Endothelial cell of umbilical vein (primary cell): ENCODE measurements at regions not wholly inside any gene's neighbourhood (a gene's known extent, or its start where the extent isn't known, plus 50 kb on each side); places are given as distances from the start of the nearest gene placed in this dataset.

ENCODE experiments used
- BruUV-seq: library from RNA; stranded (reverse); fragments of 400-500 nt; replicated peaks from 2 replicates; lab custom pipeline; 2021; lab: Mats Ljungman, UMichigan
- CTCF ChIA-PET: fragments of 300-600, 350-600 bp; sonication (Branson Sonifier 250); formaldehyde crosslinking; loops from one replicate; lab custom pipeline; 2021; ENCODE audit warnings: antibody characterized with exemption, inconsistent platforms; lab: Charles Lee
- POLR2A ChIA-PET: fragments of 300-600, 350-600 bp; sonication (Branson Sonifier 250); formaldehyde crosslinking; loops from one replicate; lab custom pipeline; 2021; ENCODE audit warnings: antibody characterized with exemption, inconsistent platforms; lab: Charles Lee
- DNase-seq: peaks from one replicate; pipeline ENCODE4 v3.0.0-alpha.2; 2011; ENCODE audit warnings: low read depth, low spot score
- FAIRE-seq: peaks from 2 replicates; lab custom pipeline; 2011; peaks lifted over from hg19 to GRCh38; lab: Jason Lieb, UNC
- H2AFZ ChIP-seq: 2 replicates; pipeline ENCODE4 v1.6.0; 2012; ENCODE audit warnings: low read depth, low read length, control low read depth, inconsistent platforms
- H3K27ac ChIP-seq: 2 replicates; pipeline ENCODE4 v1.5.1; 2011; ENCODE audit warnings: low read depth, mild to moderate bottlenecking, control low read depth, low read length, moderate library complexity; ENCODE audit not compliant: insufficient read depth
- H3K27me3 ChIP-seq, 2 experiments: 2 replicates each; pipeline versions ENCODE4 v1.6.0 to v1.6.1; 2011; ENCODE audit warnings: low read length in 2 of 2, mixed read lengths in 1 of 2; ENCODE audit not compliant: control insufficient read depth in 2 of 2, insufficient read depth in 2 of 2
- H3K36me3 ChIP-seq, 2 experiments: 2 replicates in 1 of 2; 3 replicates in 1 of 2; pipeline ENCODE4 v1.5.1; 2011; ENCODE audit warnings: low read length in 2 of 2, mild to moderate bottlenecking in 1 of 2, moderate library complexity in 1 of 2; ENCODE audit not compliant: control insufficient read depth in 2 of 2, insufficient read depth in 2 of 2; ENCODE audit errors: extremely low read depth in 1 of 2
- H3K4me1 ChIP-seq: 3 replicates; pipeline ENCODE4 v1.5.1; 2011; ENCODE audit warnings: mild to moderate bottlenecking, low read length; ENCODE audit not compliant: control insufficient read depth, insufficient read depth; ENCODE audit errors: extremely low read depth
- H3K4me2 ChIP-seq: 2 replicates; pipeline ENCODE4 v1.6.1; 2011; ENCODE audit warnings: low read length, control low read depth, mixed read lengths; ENCODE audit not compliant: insufficient read depth
- H3K4me3 ChIP-seq, 3 experiments: fragments of 200-600 bp in 1 of 3; sonication (generic), shearing (Covaris generic) in 1 of 3; replicated peaks in 1 of 3; 2 replicates each; pipeline ENCODE4 v1.5.1; 2011 to 2016; ENCODE audit warnings: control low read depth in 3 of 3, low read length in 3 of 3, mild to moderate bottlenecking in 2 of 3, inconsistent platforms in 1 of 3, low read depth in 1 of 3, moderate library complexity in 1 of 3; ENCODE audit not compliant: insufficient read depth in 1 of 3
- H3K79me2 ChIP-seq: 2 replicates; pipeline ENCODE4 v1.6.0; 2012; ENCODE audit warnings: low read length, inconsistent platforms; ENCODE audit not compliant: control insufficient read depth, insufficient read depth
- H3K9ac ChIP-seq: replicated peaks from 2 replicates; pipeline ENCODE3; 2011; ENCODE audit warnings: low read length, control low read depth; ENCODE audit not compliant: insufficient read depth; ENCODE audit errors: extremely low read depth
- H3K9me1 ChIP-seq: replicated peaks from 3 replicates; pipeline ENCODE4 v1.6.0; 2011; ENCODE audit warnings: mild to moderate bottlenecking, low read length; ENCODE audit not compliant: control insufficient read depth, insufficient read depth; ENCODE audit errors: extremely low read depth
- H3K9me3 ChIP-seq: replicated peaks from 2 replicates; pipeline ENCODE4 v1.5.1; 2012; ENCODE audit warnings: low read length, inconsistent platforms; ENCODE audit not compliant: control insufficient read depth, insufficient read depth
- H4K20me1 ChIP-seq: replicated peaks from 2 replicates; pipeline ENCODE3; 2011; ENCODE audit warnings: mild to moderate bottlenecking, low read length; ENCODE audit not compliant: control insufficient read depth, insufficient read depth; ENCODE audit errors: extremely low read depth
- CTCF ChIP-seq, 2 donors: IDR thresholded peaks; 1 replicate in 1 of 2; 2 replicates in 1 of 2; pipeline ENCODE4 v1.5.1; 2011; ENCODE audit warnings: low read length in 2 of 2, mild to moderate bottlenecking in 2 of 2, moderate library complexity in 2 of 2, control low read depth in 1 of 2, inconsistent platforms in 1 of 2, low read depth in 1 of 2; ENCODE audit not compliant: insufficient read depth in 1 of 2; ENCODE audit errors: extremely low read depth in 1 of 2
- EZH2 ChIP-seq: IDR thresholded peaks from 2 replicates; pipeline ENCODE4 v1.6.1; 2012; ENCODE audit warnings: borderline replicate concordance, low read depth, mild to moderate bottlenecking, moderate library complexity, low read length, inconsistent platforms; ENCODE audit not compliant: severe bottlenecking
- FOS ChIP-seq: IDR thresholded peaks from 2 replicates; pipeline ENCODE4 v1.6.1; 2011; ENCODE audit warnings: mild to moderate bottlenecking, low read length, moderate library complexity, borderline replicate concordance; ENCODE audit not compliant: insufficient read depth
- GATA2 ChIP-seq: IDR thresholded peaks from 2 replicates; pipeline ENCODE4 v1.7.0; 2011; ENCODE audit warnings: low read depth, mild to moderate bottlenecking, moderate library complexity, mixed read lengths, low read length; ENCODE audit not compliant: insufficient read length, insufficient read depth
- JUN ChIP-seq: IDR thresholded peaks from 2 replicates; pipeline ENCODE4 v1.6.1; 2011; ENCODE audit warnings: borderline replicate concordance, low read depth; ENCODE audit not compliant: insufficient read length, insufficient read depth
- MAX ChIP-seq: IDR thresholded peaks from 2 replicates; pipeline ENCODE4 v1.6.1; 2011; ENCODE audit not compliant: insufficient read depth, insufficient read length
- MYC ChIP-seq: IDR thresholded peaks from one replicate; pipeline ENCODE4 v1.6.1; 2011; ENCODE audit warnings: mild to moderate bottlenecking, low read depth, low read length
- POLR2A ChIP-seq: IDR thresholded peaks from 2 replicates; pipeline ENCODE4 v1.6.1; 2012; ENCODE audit warnings: low read depth, mild to moderate bottlenecking, control low read depth, low read length
- POLR2AphosphoS5 ChIP-seq: IDR thresholded peaks from 2 replicates; pipeline ENCODE4 v1.6.1; 2012; ENCODE audit warnings: low read depth, mild to moderate bottlenecking, control low read depth, low read length, moderate library complexity; ENCODE audit not compliant: insufficient read depth
- dilution Hi-C: fragments of 300-500 bp; cut with MboI; formaldehyde crosslinking; loops from one replicate; pipeline ENCODE4 v1.15.0; 2019; ENCODE audit warnings: low sequenced_read_pairs; ENCODE audit not compliant: extremely low pct_ligation_motif_present
- intact Hi-C: fragments of 100-400 bp; cut with micrococcal nuclease; formaldehyde crosslinking; loops from one replicate; pipeline ENCODE4 v1.10.0; 2022

- no peaks in the 10 kb centered on the region for H3K4me1 ChIP-seq
- intact Hi-C loops (no loop called here), dilution Hi-C loops (no loop called here)
- H3K79me2 ChIP-seq = no peaks in the 10 kb centered on the region
- TF ChIP-seq MYC (no peak), FOS (no peak), CTCF (IDR thresholded peaks at IDR 0.05; ENCODE audit: extremely low read depth in 1 of 2, insufficient read depth in 1 of 2, low read depth in 1 of 2, low read length in 2 of 2) (no peak), MAX (no peak), EZH2 (no peak), POLR2A (no peak), POLR2AphosphoS5 (no peak), GATA2 (no peak), JUN (no peak)
- no peaks in the 10 kb centered on the region for H4K20me1 ChIP-seq
- no peaks in the 10 kb centered on the region for H3K27me3 ChIP-seq
- DNase-seq (no peak), FAIRE-seq (no peak)
- no peaks in the 10 kb centered on the region for H3K36me3 ChIP-seq
- no peaks in the 10 kb centered on the region for H3K9me1 ChIP-seq
- no peak overlapping the region for H2AFZ ChIP-seq
- H3K4me3 ChIP-seq = no peak overlapping the region
- ChIA-PET CTCF (no interaction called here), POLR2A (no interaction called here)
- no peak overlapping the region for H3K9ac ChIP-seq
- no peak overlapping the region for H3K4me2 ChIP-seq
- H3K27ac ChIP-seq = no peak overlapping the region
- no peaks in the 10 kb centered on the region for H3K9me3 ChIP-seq
- BruUV-seq = no TSS peak
These were observed 197.1 kb upstream of the RPL38 start for GRCh38 chr17:74006371-74006770.
